Suprapubic skin (tissue), 4 donors: ENCODE measurements at regions not wholly inside any gene's neighbourhood (a gene's known extent, or its start where the extent isn't known, plus 50 kb on each side); places are given as distances from the start of the nearest gene placed in this dataset.

Experiments used
- DNase-seq, 2 donors: peaks; one replicate each; pipeline ENCODE4 v3.0.0-alpha.2; 2019; ENCODE audit warnings: low spot score in 2 of 2
- H3K27ac ChIP-seq: fragments of 200-600 bp; sonication (generic); one replicate; pipeline ENCODE4 v1.5.1; 2019
- H3K27me3 ChIP-seq: fragments of 200-600 bp; sonication (generic); one replicate; pipeline ENCODE4 v1.5.1; 2019
- H3K36me3 ChIP-seq: fragments of 200-600 bp; sonication (generic); one replicate; pipeline ENCODE4 v1.5.1; 2019
- H3K4me1 ChIP-seq: fragments of 200-600 bp; sonication (generic); one replicate; pipeline ENCODE4 v1.5.1; 2019
- H3K4me3 ChIP-seq: fragments of 200-600 bp; sonication (generic); one replicate; pipeline ENCODE4 v1.5.1; 2019; ENCODE audit warnings: mild to moderate bottlenecking
- H3K9me3 ChIP-seq: fragments of 200-600 bp; sonication (generic); one replicate; pipeline ENCODE4 v1.5.1; 2019
- CTCF ChIP-seq, 2 donors: fragments of 200-600 bp in 1 of 2; fragments of 450-650 bp in 1 of 2; sonication (generic) in 1 of 2; IDR thresholded peaks; one replicate each; pipeline ENCODE4 v1.5.1; 2016 to 2019; ENCODE audit warnings: antibody characterized with exemption in 2 of 2, mild to moderate bottlenecking in 1 of 2, moderate library complexity in 1 of 2
- EP300 ChIP-seq: sonication (generic); formaldehyde crosslinking; IDR thresholded peaks from one replicate; pipeline ENCODE4 v1.6.1; 2017; ENCODE audit warnings: antibody characterized with exemption
- POLR2A ChIP-seq, 2 donors: fragments of 450-650 bp; IDR thresholded peaks; one replicate each; pipeline ENCODE4 v1.6.1; 2017; ENCODE audit warnings: antibody characterized with exemption in 2 of 2, mild to moderate bottlenecking in 2 of 2, moderate library complexity in 2 of 2
- POLR2AphosphoS5 ChIP-seq, 3 donors: sonication (generic); formaldehyde crosslinking; IDR thresholded peaks; one replicate each; pipeline ENCODE4 v1.6.1; 2017; ENCODE audit warnings: antibody characterized with exemption in 3 of 3
- WGBS: methylation state at CpG from one replicate; pipeline ENCODE4 v1.1.5; 2018; 5-methylcytosine and 5-hydroxymethylcytosine counted together

DNA sequence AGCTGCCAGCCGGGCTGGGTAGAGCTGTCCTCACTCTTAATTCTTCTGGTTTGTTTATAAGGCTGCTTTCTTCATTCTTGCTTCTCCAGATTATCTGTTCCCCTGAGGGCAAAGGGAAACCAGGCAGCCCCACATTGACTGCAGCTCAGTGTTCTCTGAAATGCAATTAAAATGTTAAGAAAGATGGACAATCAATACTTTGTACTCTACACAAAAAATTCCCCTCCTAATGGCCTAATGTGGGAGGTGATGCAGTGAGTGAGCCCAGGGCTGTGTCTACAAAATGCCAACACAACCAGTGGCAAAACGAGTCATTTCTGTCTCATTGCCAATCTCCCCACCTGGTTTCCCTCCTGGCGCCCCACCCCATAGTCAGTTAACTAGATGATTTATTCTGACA is 541.7 kb upstream of the RAB6C start:
- Histone ChIP-seq H3K9me3 (no peaks in the 10 kb centered on the region), H3K27me3 (no peaks in the 10 kb centered on the region), H3K4me1 (peaks cover 15% of the 10 kb centered on the region), H3K27ac (no peak overlapping the region), H3K36me3 (no peaks in the 10 kb centered on the region), H3K4me3 (no peak overlapping the region)
- 55% methylated on average over 3 of the region's 3 CpGs for WGBS
- TF ChIP-seq CTCF (IDR thresholded peaks at IDR 0.05) = no peak
- no peak for TF ChIP-seq POLR2AphosphoS5 (IDR thresholded peaks at IDR 0.05)
- TF ChIP-seq EP300 = no peak
- TF ChIP-seq POLR2A (IDR thresholded peaks at IDR 0.05) = no peak
- no peak for DNase-seq

DNA sequence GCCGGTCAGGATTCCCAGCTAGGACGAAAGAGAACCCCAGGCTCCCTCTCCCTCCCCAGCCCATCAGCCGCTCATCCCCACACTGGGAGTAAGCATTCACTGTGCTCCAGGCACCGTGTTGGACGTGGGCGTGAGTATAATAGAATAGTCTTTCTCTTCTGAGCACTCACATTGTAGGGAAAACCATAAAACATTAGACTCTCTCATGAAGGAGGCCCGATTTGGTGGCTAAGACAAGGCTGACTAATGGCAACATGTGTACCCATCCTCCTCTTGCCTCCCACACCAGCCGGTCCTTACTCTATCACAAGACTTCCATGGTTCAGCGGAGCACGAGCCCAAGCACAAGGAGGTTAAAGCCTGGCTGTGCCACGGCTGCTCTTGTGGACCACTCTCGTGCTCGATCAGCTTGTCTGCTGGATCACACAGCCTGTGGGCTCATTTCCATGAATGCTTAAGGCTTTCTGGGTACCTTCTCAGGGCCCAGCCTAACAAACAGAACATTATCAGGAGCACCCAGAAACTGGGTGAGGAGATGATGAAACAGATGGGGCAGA is 540.9 kb upstream of the RAB6C start:
- Histone ChIP-seq H3K36me3 (no peaks in the 10 kb centered on the region), H3K27me3 (no peaks in the 10 kb centered on the region), H3K4me1 (peaks cover 15% of the 10 kb centered on the region), H3K4me3 (no peak overlapping the region), H3K9me3 (no peaks in the 10 kb centered on the region), H3K27ac (no peak overlapping the region)
- no peak for TF ChIP-seq POLR2AphosphoS5 (IDR thresholded peaks at IDR 0.05)
- no peak for TF ChIP-seq CTCF (IDR thresholded peaks at IDR 0.05)
- no peak for TF ChIP-seq POLR2A (IDR thresholded peaks at IDR 0.05)
- no peak for TF ChIP-seq EP300
- DNase-seq = no peak
- WGBS = 79% methylated on average over 7 of the region's 13 CpGs

DNA sequence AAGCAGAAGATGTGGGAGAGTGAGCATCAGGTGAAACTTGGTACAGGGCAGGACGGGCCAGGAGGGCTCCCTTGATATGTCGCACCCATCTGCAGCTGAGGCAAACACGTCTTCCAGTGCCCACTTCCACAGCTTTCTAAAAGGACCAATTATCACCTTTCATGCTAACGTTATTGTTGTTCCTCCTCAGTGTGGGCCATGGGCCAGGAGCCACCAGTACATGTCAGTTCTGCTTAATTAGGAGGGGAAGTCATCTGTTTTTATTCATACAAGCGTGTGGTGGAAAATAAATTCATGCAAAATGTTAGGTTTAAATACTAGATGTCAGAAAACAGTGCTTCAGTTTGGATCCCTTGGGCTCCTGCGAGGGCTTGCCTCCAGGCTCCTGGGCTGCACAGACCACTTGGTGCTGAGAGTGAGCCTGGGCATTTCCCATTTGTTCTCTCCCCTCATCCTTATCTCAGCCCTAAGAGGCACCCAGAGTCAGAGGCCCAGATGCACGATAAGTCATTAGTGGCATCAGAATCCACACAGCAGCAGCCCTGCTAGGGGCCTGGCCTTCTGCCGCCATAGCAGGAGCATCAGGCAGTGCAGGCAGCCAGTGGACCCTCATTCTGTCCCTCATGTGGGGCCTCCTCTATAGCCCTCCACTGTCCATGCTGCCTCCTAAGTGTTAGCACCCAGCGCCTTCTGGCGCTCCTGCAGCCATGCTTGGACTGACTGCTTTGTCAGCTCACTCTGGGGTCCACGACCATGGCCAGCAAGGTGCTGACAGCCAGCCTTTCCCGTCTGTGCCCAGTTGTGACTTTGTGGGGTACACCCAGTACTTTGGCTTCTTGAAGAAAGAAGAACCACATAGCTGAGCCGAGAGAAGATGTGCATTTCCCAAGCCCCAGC is 539.8 kb upstream of the RAB6C start:
- no peaks in the 10 kb centered on the region for H3K36me3 ChIP-seq
- 75% methylated on average over 11 of the region's 13 CpGs for WGBS
- H3K9me3 ChIP-seq = no peaks in the 10 kb centered on the region
- H3K4me1 ChIP-seq = peaks cover 15% of the 10 kb centered on the region
- no peak for DNase-seq
- no peaks in the 10 kb centered on the region for H3K27me3 ChIP-seq
- TF ChIP-seq CTCF (IDR thresholded peaks at IDR 0.05) (no peak), EP300 (no peak), POLR2AphosphoS5 (IDR thresholded peaks at IDR 0.05) (no peak)
- no peak overlapping the region for H3K27ac ChIP-seq
- no peak overlapping the region for H3K4me3 ChIP-seq

DNA sequence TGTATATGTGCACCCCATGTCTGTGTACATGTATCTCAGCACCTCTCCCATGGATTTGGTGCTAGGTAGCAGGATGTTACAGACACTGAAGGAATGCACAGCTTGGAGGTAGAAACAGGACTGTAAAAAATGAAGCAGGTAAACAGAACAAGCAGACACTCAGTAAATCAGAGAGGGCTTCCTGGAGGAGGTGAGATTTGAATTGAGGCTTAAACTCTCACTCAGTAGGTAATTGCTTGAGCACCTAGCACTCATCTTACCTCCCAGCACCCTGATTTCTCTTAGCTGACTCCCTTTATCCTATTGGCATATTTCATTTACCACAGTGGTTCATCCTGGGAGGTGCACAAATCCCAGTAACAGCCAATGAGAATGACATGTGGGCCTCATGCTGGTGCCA is 537.9 kb upstream of the RAB6C start:
- no peaks in the 10 kb centered on the region for H3K27me3 ChIP-seq
- DNase-seq = no peak
- H3K27ac ChIP-seq = no peak overlapping the region
- peaks cover 15% of the 10 kb centered on the region for H3K4me1 ChIP-seq
- H3K4me3 ChIP-seq = no peak overlapping the region
- TF ChIP-seq POLR2AphosphoS5 (IDR thresholded peaks at IDR 0.05) (no peak), CTCF (IDR thresholded peaks at IDR 0.05) (no peak)
- H3K9me3 ChIP-seq = no peaks in the 10 kb centered on the region
- H3K36me3 ChIP-seq = no peaks in the 10 kb centered on the region

GRCh38 chr2:129443235-129443864 is 536.1 kb upstream of the RAB6C start:
- Histone ChIP-seq H3K4me1 (peaks cover under 1% of the 10 kb centered on the region), H3K27me3 (no peaks in the 10 kb centered on the region), H3K36me3 (no peaks in the 10 kb centered on the region), H3K4me3 (no peak overlapping the region), H3K27ac (no peak overlapping the region), H3K9me3 (no peaks in the 10 kb centered on the region)
- 82% methylated on average over 5 of the region's 5 CpGs for WGBS
- TF ChIP-seq EP300 (no peak), POLR2AphosphoS5 (IDR thresholded peaks at IDR 0.05) (no peak), POLR2A (IDR thresholded peaks at IDR 0.05) (no peak), CTCF (IDR thresholded peaks at IDR 0.05) (no peak)
- DNase-seq = no peak
